Fibroblast of villous mesenchyme (primary cell): ENCODE measurements at regions not wholly inside any gene's neighbourhood (a gene's known extent, or its start where the extent isn't known, plus 50 kb on each side); places are given as distances from the start of the nearest gene placed in this dataset.

Experiments used
- DNase-seq: peaks from one replicate; pipeline ENCODE4 v3.0.0-alpha.2; 2010; ENCODE audit warnings: low read depth
- H3K4me3 ChIP-seq: 2 replicates; pipeline ENCODE4 v1.5.1; 2011; ENCODE audit warnings: low read depth, mild to moderate bottlenecking, low read length
- CTCF ChIP-seq: IDR thresholded peaks from 2 replicates; pipeline ENCODE4 v1.5.1; 2012; ENCODE audit warnings: low read depth, mild to moderate bottlenecking, low read length; ENCODE audit not compliant: insufficient read depth

GRCh38 chr10:128546651-128547165 is 420.5 kb upstream of the MKI67 start:
- DNase-seq = no peak
- H3K4me3 ChIP-seq = no peak overlapping the region
- no peak for TF ChIP-seq CTCF

GRCh38 chr10:128549101-128549608 is 422.9 kb upstream of the MKI67 start:
- no peak for DNase-seq
- no peak for TF ChIP-seq CTCF
- H3K4me3 ChIP-seq = no peak overlapping the region

GRCh38 chr10:128550045-128550444 is 423.8 kb upstream of the MKI67 start:
- no peak for DNase-seq
- H3K4me3 ChIP-seq = no peak overlapping the region
- TF ChIP-seq CTCF = no peak

GRCh38 chr10:128551475-128551874 is 425.3 kb upstream of the MKI67 start:
- no peak for DNase-seq
- no peak overlapping the region for H3K4me3 ChIP-seq
- TF ChIP-seq CTCF = no peak

GRCh38 chr10:128553755-128554154 is 427.5 kb upstream of the MKI67 start:
- H3K4me3 ChIP-seq = no peak overlapping the region
- DNase-seq = no peak
- TF ChIP-seq CTCF = no peak

GRCh38 chr10:128556182-128557110 is 430.2 kb upstream of the MKI67 start:
- H3K4me3 ChIP-seq = no peak overlapping the region
- DNase-seq = no peak
- TF ChIP-seq CTCF = no peak
